H1 (cell line): ENCODE measurements at regions not wholly inside any gene's neighbourhood (a gene's known extent, or its start where the extent isn't known, plus 50 kb on each side); places are given as distances from the start of the nearest gene placed in this dataset.

Experiments
- CEBPB ChIP-seq: IDR thresholded peaks from 2 replicates; pipeline ENCODE4 v1.6.1; 2012; ENCODE audit warnings: low read depth, low read length
- CREB1 ChIP-seq: IDR thresholded peaks from 2 replicates; pipeline ENCODE4 v1.6.1; 2012; ENCODE audit warnings: inconsistent platforms
- EP300 ChIP-seq, 2 experiments: IDR thresholded peaks; 1 replicate in 1 of 2; 2 replicates in 1 of 2; pipeline ENCODE4 v1.6.1; 2011 to 2012; ENCODE audit warnings: low read depth in 2 of 2, low read length in 2 of 2, mild to moderate bottlenecking in 2 of 2, borderline replicate concordance in 1 of 2, inconsistent platforms in 1 of 2, moderate library complexity in 1 of 2
- GTF2F1 ChIP-seq: IDR thresholded peaks from 2 replicates; pipeline ENCODE4 v1.6.1; 2012; ENCODE audit warnings: low read depth, low read length, improper control_type of control experiment, borderline replicate concordance
- KDM1A ChIP-seq: fragments of 200-600, 300-600 bp; sonication (generic); IDR thresholded peaks from 2 replicates; pipeline ENCODE4 v1.7.1; 2016; ENCODE audit warnings: mild to moderate bottlenecking, low read length, borderline replicate concordance
- KDM5A ChIP-seq: fragments of 200-600 bp; IDR thresholded peaks from 2 replicates; pipeline ENCODE4 v1.7.1; 2012; ENCODE audit warnings: mild to moderate bottlenecking, low read length, inconsistent platforms, mixed read lengths
- POLR2A ChIP-seq, 2 experiments: IDR thresholded peaks; 1 replicate in 1 of 2; 2 replicates in 1 of 2; pipeline ENCODE4 v1.6.1; 2011; ENCODE audit warnings: low read depth in 2 of 2, low read length in 2 of 2, mild to moderate bottlenecking in 2 of 2; ENCODE audit errors: control extremely low read depth in 1 of 2
- POLR2AphosphoS5 ChIP-seq: IDR thresholded peaks from 2 replicates; pipeline ENCODE4 v1.6.1; 2011; ENCODE audit warnings: low read depth, low read length
- RAD21 ChIP-seq, 2 experiments: IDR thresholded peaks in 1 of 2; conservative IDR thresholded peaks in 1 of 2; 2 replicates each; pipeline ENCODE4 v1.6.1; 2011; ENCODE audit warnings: low read depth in 2 of 2, low read length in 2 of 2, improper control_type of control experiment in 1 of 2, inconsistent platforms in 1 of 2, mild to moderate bottlenecking in 1 of 2, moderate library complexity in 1 of 2
- RBBP5 ChIP-seq: IDR thresholded peaks from 2 replicates; pipeline ENCODE4 v1.7.1; 2012; ENCODE audit warnings: low read depth, mild to moderate bottlenecking, inconsistent platforms, low read length, moderate library complexity, borderline replicate concordance
- TBP ChIP-seq: IDR thresholded peaks from 2 replicates; pipeline ENCODE4 v1.6.1; 2011; ENCODE audit warnings: low read depth, low read length, improper control_type of control experiment
- ZNF274 ChIP-seq: IDR thresholded peaks from 2 replicates; pipeline ENCODE4 v1.7.0; 2012; ENCODE audit warnings: low read length, borderline replicate concordance; ENCODE audit errors: extremely low read depth
- TF ChIP-seq, protein P1 (sequence below), 3 experiments: IDR thresholded peaks; 1 replicate in 2 of 3; 2 replicates in 1 of 3; pipeline versions ENCODE4 v1.5.1 to v1.6.1; 2011; ENCODE audit warnings: low read length in 3 of 3, mild to moderate bottlenecking in 3 of 3, inconsistent platforms in 2 of 3, low read depth in 1 of 3, moderate library complexity in 1 of 3; ENCODE audit not compliant: insufficient read depth in 1 of 3; ENCODE audit errors: control extremely low read depth in 1 of 3
- TF ChIP-seq, protein P2 (sequence below): IDR thresholded peaks from 2 replicates; pipeline ENCODE4 v1.6.1; 2011; ENCODE audit warnings: low read depth, mild to moderate bottlenecking, low read length; ENCODE audit not compliant: insufficient read depth

DNA sequence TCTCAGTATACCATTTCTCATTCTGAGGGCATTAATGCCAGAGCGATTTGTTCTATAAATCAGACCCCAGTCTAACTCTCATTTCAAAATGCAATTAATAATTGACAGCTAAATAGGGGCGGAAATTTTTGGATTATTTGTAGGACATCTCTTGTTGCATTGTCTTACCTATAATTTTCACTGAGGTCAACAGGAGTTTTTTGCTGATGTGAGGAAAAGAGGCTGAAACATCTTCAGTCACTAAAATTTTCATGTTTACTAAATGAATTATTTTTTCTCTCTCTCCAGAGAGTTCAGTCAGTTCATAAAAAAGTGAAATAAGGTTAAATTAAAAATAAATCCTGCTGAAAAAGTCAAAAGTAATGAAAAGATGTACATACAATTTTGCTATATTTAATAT is 295.9 kb downstream of the CCER1 start:
- TF ChIP-seq ZNF274 (no peak), POLR2A (IDR thresholded peaks at IDR 0.05; ENCODE audit: control extremely low read depth in 1 of 2, low read depth in 2 of 2, low read length in 2 of 2) (no peak), CEBPB (no peak), RBBP5 (no peak), KDM5A (no peak), RAD21 (IDR thresholded peaks at IDR 0.05 in 1 of 2, conservative IDR thresholded peaks at IDR 0.05 in 1 of 2; ENCODE audit: low read depth in 2 of 2, low read length in 2 of 2) (no peak), POLR2AphosphoS5 (no peak), KDM1A (no peak), EP300 (IDR thresholded peaks at IDR 0.05; ENCODE audit: borderline replicate concordance in 1 of 2, low read depth in 2 of 2, low read length in 2 of 2) (no peak), GTF2F1 (no peak), CREB1 (no peak), TBP (no peak)
- TF ChIP-seq, protein P1, sequence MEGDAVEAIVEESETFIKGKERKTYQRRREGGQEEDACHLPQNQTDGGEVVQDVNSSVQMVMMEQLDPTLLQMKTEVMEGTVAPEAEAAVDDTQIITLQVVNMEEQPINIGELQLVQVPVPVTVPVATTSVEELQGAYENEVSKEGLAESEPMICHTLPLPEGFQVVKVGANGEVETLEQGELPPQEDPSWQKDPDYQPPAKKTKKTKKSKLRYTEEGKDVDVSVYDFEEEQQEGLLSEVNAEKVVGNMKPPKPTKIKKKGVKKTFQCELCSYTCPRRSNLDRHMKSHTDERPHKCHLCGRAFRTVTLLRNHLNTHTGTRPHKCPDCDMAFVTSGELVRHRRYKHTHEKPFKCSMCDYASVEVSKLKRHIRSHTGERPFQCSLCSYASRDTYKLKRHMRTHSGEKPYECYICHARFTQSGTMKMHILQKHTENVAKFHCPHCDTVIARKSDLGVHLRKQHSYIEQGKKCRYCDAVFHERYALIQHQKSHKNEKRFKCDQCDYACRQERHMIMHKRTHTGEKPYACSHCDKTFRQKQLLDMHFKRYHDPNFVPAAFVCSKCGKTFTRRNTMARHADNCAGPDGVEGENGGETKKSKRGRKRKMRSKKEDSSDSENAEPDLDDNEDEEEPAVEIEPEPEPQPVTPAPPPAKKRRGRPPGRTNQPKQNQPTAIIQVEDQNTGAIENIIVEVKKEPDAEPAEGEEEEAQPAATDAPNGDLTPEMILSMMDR (IDR thresholded peaks at IDR 0.05; ENCODE audit: control extremely low read depth in 1 of 3, insufficient read depth in 1 of 3, low read depth in 1 of 3, low read length in 3 of 3) = no peak
- TF ChIP-seq, protein P2, sequence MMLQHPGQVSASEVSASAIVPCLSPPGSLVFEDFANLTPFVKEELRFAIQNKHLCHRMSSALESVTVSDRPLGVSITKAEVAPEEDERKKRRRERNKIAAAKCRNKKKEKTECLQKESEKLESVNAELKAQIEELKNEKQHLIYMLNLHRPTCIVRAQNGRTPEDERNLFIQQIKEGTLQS = no peak
